SU-DHL-6 (cell line): ENCODE measurements at regions not wholly inside any gene's neighbourhood (a gene's known extent, or its start where the extent isn't known, plus 50 kb on each side); places are given as distances from the start of the nearest gene placed in this dataset.

Source experiments
- H2AFZ ChIP-seq: fragments of 200-600 bp; sonication (generic); 2 replicates; pipeline ENCODE4 v1.6.1; 2014; ENCODE audit warnings: low read depth, mild to moderate bottlenecking, moderate library complexity, mixed read lengths, antibody characterized with exemption, low read length; ENCODE audit not compliant: severe bottlenecking
- H3F3A ChIP-seq: fragments of 200-600 bp; shearing (Covaris generic); 2 replicates; pipeline ENCODE4 v1.6.0; 2016; ENCODE audit warnings: antibody characterized with exemption, mild to moderate bottlenecking; ENCODE audit not compliant: insufficient read depth
- H3K27ac ChIP-seq: fragments of 200-600 bp; sonication (generic); 2 replicates; pipeline ENCODE4 v1.5.1; 2016; ENCODE audit warnings: low read depth, mild to moderate bottlenecking, low read length, moderate library complexity, mixed read lengths
- H3K27me3 ChIP-seq: fragments of 200-600 bp; sonication (generic), shearing (Covaris generic); 2 replicates; pipeline ENCODE4 v1.6.0; 2014; ENCODE audit warnings: mild to moderate bottlenecking, low read length
- H3K36me3 ChIP-seq: fragments of 200-600 bp; sonication (generic); 2 replicates; pipeline ENCODE4 v1.6.1; 2014; ENCODE audit warnings: mild to moderate bottlenecking, low read length, mixed read lengths
- H3K4me2 ChIP-seq: fragments of 300-600, 200-600 bp; shearing (Covaris generic), sonication (generic); 2 replicates; pipeline ENCODE4 v1.6.0; 2014; ENCODE audit warnings: low read length, low read depth, mild to moderate bottlenecking; ENCODE audit not compliant: poor library complexity, severe bottlenecking
- H3K4me3 ChIP-seq: fragments of 200-600 bp; sonication (generic); 2 replicates; pipeline ENCODE4 v1.5.1; 2014; ENCODE audit warnings: antibody characterized with exemption, low read length, mild to moderate bottlenecking, mixed read lengths; ENCODE audit not compliant: insufficient read depth, poor library complexity, severe bottlenecking
- H3K79me2 ChIP-seq: fragments of 200-600 bp; sonication (generic); 2 replicates; pipeline ENCODE4 v1.6.1; 2014; ENCODE audit warnings: mild to moderate bottlenecking, low read length, moderate library complexity; ENCODE audit not compliant: insufficient read depth
- H3K9ac ChIP-seq: fragments of 200-600 bp; sonication (generic); 2 replicates; pipeline ENCODE4 v1.7.0; 2014; ENCODE audit warnings: mild to moderate bottlenecking, low read length
- H3K9me2 ChIP-seq: fragments of 200-600 bp; sonication (generic); replicated peaks from 2 replicates; pipeline ENCODE4 v1.6.1; 2014; ENCODE audit warnings: low read length; ENCODE audit not compliant: insufficient read depth
- H3K9me3 ChIP-seq: fragments of 200-600 bp; sonication (generic); 2 replicates; pipeline ENCODE4 v1.6.1; 2014; ENCODE audit warnings: low read length, mixed read lengths; ENCODE audit not compliant: insufficient read depth
- H4K20me1 ChIP-seq: fragments of 200-600 bp; sonication (generic); 2 replicates; pipeline ENCODE4 v1.6.1; 2014; ENCODE audit warnings: low read depth, mild to moderate bottlenecking, antibody characterized with exemption, low read length, moderate library complexity, mixed read lengths
- EZH2phosphoT487 ChIP-seq: fragments of 200-600 bp; sonication (generic), shearing (Covaris generic); conservative IDR thresholded peaks from 2 replicates; pipeline ENCODE4 v1.6.1; 2018; ENCODE audit warnings: mild to moderate bottlenecking, antibody characterized with exemption, low read length, moderate library complexity, mixed read lengths
- TF ChIP-seq, protein P1 (sequence below): fragments of 200-600 bp; sonication (generic); IDR thresholded peaks from one replicate; pipeline ENCODE4 v1.5.1; 2017; ENCODE audit warnings: antibody characterized with exemption, mild to moderate bottlenecking, low read length, moderate library complexity; ENCODE audit not compliant: insufficient read depth, poor library complexity, severe bottlenecking

DNA sequence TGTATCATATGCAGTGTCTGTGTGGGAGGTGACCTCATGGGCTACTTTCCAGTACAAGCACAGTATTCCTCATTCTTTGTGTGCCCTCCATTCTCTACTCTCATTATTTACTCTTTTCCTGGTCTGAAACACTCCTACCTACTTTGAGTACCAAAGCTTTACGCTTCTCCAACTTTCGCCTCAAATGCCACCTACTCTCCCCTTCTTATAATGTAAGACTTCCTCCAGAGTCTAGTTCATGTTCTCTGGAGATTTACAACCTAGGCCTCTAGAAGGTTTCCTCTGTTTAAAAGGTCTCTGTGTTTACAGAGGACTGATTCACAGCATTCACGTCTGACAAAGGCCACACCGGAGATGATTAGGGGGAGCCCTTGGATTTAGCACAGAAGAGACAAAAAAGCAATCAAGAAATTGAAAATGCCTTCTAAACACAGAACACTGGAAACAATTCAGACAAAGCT is 302.0 kb downstream of the KLF12 start:
- H3K9ac ChIP-seq = no peak overlapping the region
- H3K27ac ChIP-seq = no peak overlapping the region

DNA sequence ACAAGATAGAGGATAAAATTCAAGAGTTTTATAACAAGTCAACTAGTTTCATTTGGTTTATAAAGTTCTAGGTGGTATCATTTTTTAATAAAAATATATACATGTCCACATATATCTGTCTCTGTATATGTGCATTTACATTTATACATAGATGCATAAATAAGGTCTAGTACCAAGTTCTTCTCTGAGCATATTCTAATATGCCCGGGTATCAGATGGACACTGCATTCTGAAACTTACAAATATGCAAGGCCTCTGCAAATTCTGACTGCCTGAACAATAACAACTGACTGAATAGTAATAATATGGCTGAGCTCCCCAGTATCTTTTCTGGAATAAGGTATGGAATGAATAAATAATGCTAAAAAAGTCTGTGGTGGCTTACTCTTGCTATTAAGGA is 304.8 kb downstream of the KLF12 start:
- H4K20me1 ChIP-seq = no peaks in the 10 kb centered on the region
- H3K9me2 ChIP-seq = no peaks in the 10 kb centered on the region
- H3F3A ChIP-seq = no peaks in the 10 kb centered on the region
- no peaks in the 10 kb centered on the region for H3K36me3 ChIP-seq
- no peaks in the 10 kb centered on the region for H3K9me3 ChIP-seq
- no peak overlapping the region for H3K9ac ChIP-seq
- H3K27me3 ChIP-seq = no peaks in the 10 kb centered on the region
- no peak overlapping the region for H3K27ac ChIP-seq
- no peak overlapping the region for H2AFZ ChIP-seq
- no peak overlapping the region for H3K4me2 ChIP-seq
- TF ChIP-seq, protein P1, sequence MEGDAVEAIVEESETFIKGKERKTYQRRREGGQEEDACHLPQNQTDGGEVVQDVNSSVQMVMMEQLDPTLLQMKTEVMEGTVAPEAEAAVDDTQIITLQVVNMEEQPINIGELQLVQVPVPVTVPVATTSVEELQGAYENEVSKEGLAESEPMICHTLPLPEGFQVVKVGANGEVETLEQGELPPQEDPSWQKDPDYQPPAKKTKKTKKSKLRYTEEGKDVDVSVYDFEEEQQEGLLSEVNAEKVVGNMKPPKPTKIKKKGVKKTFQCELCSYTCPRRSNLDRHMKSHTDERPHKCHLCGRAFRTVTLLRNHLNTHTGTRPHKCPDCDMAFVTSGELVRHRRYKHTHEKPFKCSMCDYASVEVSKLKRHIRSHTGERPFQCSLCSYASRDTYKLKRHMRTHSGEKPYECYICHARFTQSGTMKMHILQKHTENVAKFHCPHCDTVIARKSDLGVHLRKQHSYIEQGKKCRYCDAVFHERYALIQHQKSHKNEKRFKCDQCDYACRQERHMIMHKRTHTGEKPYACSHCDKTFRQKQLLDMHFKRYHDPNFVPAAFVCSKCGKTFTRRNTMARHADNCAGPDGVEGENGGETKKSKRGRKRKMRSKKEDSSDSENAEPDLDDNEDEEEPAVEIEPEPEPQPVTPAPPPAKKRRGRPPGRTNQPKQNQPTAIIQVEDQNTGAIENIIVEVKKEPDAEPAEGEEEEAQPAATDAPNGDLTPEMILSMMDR = no peak
- TF ChIP-seq EZH2phosphoT487 = no peak
- H3K4me3 ChIP-seq = no peak overlapping the region
- no peaks in the 10 kb centered on the region for H3K79me2 ChIP-seq

More for the DNA sequence above, 302.0 kb downstream of the KLF12 start:
- Histone ChIP-seq H3K4me2 (no peak overlapping the region), H3K27me3 (no peaks in the 10 kb centered on the region), H3K4me3 (no peak overlapping the region), H3K9me3 (no peaks in the 10 kb centered on the region), H3K9me2 (no peaks in the 10 kb centered on the region), H3F3A (no peaks in the 10 kb centered on the region; the same call in 1 of the 2 replicates), H3K79me2 (no peaks in the 10 kb centered on the region), H4K20me1 (no peaks in the 10 kb centered on the region), H3K36me3 (no peaks in the 10 kb centered on the region), H2AFZ (no peak overlapping the region)
- TF ChIP-seq EZH2phosphoT487 = no peak
- TF ChIP-seq, protein P1 = no peak

DNA sequence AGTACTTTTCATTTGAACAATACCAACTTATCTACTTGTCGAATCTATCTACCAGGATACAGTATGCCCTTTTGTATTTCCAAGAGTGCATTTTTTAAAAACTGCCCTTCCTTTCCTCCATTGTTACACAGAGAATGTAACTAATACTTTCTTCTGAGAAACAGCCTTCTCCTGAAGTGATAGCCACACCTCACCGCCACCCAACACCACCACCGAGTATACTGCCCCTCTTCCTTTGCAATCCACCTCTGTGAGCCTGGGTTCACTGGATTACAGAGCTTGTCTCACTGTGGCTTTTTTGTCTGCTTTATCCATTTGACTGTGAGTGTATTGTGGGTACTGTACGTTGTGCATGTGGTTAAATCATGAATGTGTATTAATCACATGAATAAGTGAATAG is 305.4 kb downstream of the KLF12 start:
- no peak for TF ChIP-seq EZH2phosphoT487
- TF ChIP-seq, protein P1 = no peak
- Histone ChIP-seq H4K20me1 (no peaks in the 10 kb centered on the region), H3K27ac (no peak overlapping the region), H3K79me2 (no peaks in the 10 kb centered on the region), H3K4me2 (no peak overlapping the region), H3K9me3 (no peaks in the 10 kb centered on the region), H2AFZ (no peak overlapping the region), H3K9ac (no peak overlapping the region), H3F3A (no peaks in the 10 kb centered on the region), H3K27me3 (no peaks in the 10 kb centered on the region), H3K9me2 (no peaks in the 10 kb centered on the region), H3K4me3 (no peak overlapping the region), H3K36me3 (no peaks in the 10 kb centered on the region)

DNA sequence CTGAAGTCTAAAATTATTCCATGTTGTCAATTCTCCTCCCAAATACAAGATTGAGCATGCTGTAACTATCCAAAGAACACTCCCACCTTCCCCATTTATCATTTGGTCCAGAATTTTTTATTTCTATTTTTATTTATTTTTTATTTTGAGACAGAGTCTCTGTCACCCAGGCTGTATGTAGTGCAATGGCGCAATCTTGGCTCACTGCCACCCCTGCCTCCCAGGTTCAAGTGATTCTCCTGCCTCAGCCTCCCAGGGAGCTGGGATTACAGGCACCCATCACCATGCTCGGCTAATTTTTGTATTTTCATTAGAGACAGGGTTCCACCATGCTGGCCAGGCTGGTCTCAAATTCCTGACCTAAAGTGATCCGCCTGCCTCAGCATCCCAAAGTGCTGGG is 306.8 kb downstream of the KLF12 start:
- no peak overlapping the region for H3K27ac ChIP-seq
- H3K9me2 ChIP-seq = no peaks in the 10 kb centered on the region
- H3K9me3 ChIP-seq = no peaks in the 10 kb centered on the region
- H3K79me2 ChIP-seq = no peaks in the 10 kb centered on the region
- H4K20me1 ChIP-seq = no peaks in the 10 kb centered on the region
- H3K27me3 ChIP-seq = no peaks in the 10 kb centered on the region
- no peak overlapping the region for H3K4me2 ChIP-seq
- H3K4me3 ChIP-seq = no peak overlapping the region
- no peaks in the 10 kb centered on the region for H3K36me3 ChIP-seq
- no peaks in the 10 kb centered on the region for H3F3A ChIP-seq
- no peak overlapping the region for H2AFZ ChIP-seq
- H3K9ac ChIP-seq = no peak overlapping the region
- TF ChIP-seq EZH2phosphoT487 = no peak
- TF ChIP-seq, protein P1 = no peak
